ENCODE measurements at regions not wholly inside any gene's neighbourhood (a gene's known extent, or its start where the extent isn't known, plus 50 kb on each side); places are given as distances from the start of the nearest gene placed in this dataset.

DNA sequence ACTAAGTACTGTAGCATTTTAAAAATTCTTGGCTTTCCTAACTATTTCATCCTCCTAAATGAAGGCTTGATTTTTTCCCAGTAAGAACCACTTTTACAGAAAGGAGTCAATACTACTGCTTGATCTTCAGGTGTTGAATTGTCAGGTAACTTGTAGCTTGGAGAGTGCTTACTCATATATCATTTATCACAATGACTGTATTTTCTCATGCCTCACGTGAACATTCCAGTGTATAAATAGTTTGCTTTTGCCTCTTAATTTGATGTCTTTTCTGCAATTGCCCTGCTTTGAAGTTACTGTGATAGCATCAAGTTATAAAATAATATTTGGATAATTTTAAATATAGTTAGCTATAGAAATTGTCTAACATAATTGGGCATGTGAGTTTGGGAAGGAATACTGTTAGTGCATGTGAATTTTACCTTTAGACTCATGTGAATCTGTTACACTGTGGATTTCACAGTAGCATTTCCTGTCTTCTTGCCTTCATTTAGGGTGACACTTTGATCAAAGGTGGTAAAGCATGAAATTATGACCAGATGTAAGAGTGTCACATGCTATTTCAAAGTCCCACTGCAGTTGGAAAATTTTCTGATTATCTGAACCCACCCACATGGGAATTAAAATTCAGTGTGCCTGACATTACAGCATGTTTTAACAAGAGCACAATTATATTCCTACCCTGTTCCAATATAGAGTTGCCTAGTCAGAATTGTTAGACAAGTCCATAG lies 962.8 kb downstream of the DNAJB9 start:
- Histone ChIP-seq H3K27ac (ENCODE audit: low read depth in 1 of 2, low read length in 2 of 2) (no peak overlapping the region), H3K4me1 (ENCODE audit: control insufficient read depth in 4 of 4, insufficient read depth in 4 of 4, low read length in 3 of 4) (no peaks in the 10 kb centered on the region), H3K9ac (ENCODE audit: low read depth in 1 of 2, low read length in 2 of 2) (no peak overlapping the region), H3K36me3 (ENCODE audit: control insufficient read depth in 4 of 4, insufficient read depth in 3 of 4, low read depth in 1 of 4, low read length in 3 of 4) (no peaks in the 10 kb centered on the region), H3K9me3 (ENCODE audit: control insufficient read depth in 4 of 4, low read length in 3 of 4) (no peaks in the 10 kb centered on the region), H3K4me3 (ENCODE audit: low read depth in 1 of 3, low read length in 3 of 3) (no peak overlapping the region), H3K27me3 (ENCODE audit: control insufficient read depth in 4 of 4, insufficient read depth in 4 of 4, low read length in 3 of 4) (no peaks in the 10 kb centered on the region)
- 66% methylated on average over 1 of the region's 1 CpG for WGBS
- TF ChIP-seq HNF4G (IDR thresholded peaks at IDR 0.05): no peak
- TF ChIP-seq FOXA2 (IDR thresholded peaks at IDR 0.05): no peak
- TF ChIP-seq GABPA (IDR thresholded peaks at IDR 0.05 in 1 of 2, conservative IDR thresholded peaks at IDR 0.05 in 1 of 2): no peak
- TF ChIP-seq JUND (IDR thresholded peaks at IDR 0.05): no peak
- TF ChIP-seq, protein P1, sequence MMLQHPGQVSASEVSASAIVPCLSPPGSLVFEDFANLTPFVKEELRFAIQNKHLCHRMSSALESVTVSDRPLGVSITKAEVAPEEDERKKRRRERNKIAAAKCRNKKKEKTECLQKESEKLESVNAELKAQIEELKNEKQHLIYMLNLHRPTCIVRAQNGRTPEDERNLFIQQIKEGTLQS (IDR thresholded peaks at IDR 0.05): no peak
- TF ChIP-seq, protein P2, sequence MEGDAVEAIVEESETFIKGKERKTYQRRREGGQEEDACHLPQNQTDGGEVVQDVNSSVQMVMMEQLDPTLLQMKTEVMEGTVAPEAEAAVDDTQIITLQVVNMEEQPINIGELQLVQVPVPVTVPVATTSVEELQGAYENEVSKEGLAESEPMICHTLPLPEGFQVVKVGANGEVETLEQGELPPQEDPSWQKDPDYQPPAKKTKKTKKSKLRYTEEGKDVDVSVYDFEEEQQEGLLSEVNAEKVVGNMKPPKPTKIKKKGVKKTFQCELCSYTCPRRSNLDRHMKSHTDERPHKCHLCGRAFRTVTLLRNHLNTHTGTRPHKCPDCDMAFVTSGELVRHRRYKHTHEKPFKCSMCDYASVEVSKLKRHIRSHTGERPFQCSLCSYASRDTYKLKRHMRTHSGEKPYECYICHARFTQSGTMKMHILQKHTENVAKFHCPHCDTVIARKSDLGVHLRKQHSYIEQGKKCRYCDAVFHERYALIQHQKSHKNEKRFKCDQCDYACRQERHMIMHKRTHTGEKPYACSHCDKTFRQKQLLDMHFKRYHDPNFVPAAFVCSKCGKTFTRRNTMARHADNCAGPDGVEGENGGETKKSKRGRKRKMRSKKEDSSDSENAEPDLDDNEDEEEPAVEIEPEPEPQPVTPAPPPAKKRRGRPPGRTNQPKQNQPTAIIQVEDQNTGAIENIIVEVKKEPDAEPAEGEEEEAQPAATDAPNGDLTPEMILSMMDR (IDR thresholded peaks at IDR 0.05; ENCODE audit: low read depth, low read length, missing input control): no peak
- TF ChIP-seq, protein P3, sequence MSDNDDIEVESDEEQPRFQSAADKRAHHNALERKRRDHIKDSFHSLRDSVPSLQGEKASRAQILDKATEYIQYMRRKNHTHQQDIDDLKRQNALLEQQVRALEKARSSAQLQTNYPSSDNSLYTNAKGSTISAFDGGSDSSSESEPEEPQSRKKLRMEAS (IDR thresholded peaks at IDR 0.05): no peak
- no peak for TF ChIP-seq YY1 (IDR thresholded peaks at IDR 0.05)
- no peak for TF ChIP-seq NR2F2 (IDR thresholded peaks at IDR 0.05)
- TF ChIP-seq RAD21 (IDR thresholded peaks at IDR 0.05): no peak
- no peak for TF ChIP-seq FOXA1 (IDR thresholded peaks at IDR 0.05)
- no peak for DNase-seq (ENCODE audit: low spot score)

DNA sequence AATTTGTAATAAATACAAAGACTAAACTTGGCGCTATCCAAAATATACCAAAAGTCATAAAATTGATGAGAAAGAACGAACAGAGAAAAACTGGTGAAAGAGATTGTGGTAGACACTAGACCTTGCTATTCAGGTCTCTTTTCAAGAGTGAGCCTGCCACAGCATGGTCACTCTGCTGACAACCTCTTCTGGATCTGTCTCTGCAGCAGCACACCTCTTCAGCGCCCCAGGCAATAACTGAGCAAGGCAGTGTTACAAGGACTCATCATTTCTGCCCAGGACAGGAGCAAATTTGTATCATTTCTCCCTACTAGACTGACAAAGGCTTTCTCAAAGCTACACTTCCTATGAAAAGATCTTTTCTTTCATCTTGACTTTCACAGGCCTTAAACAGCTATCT lies 976.0 kb downstream of the DNAJB9 start:
- Histone ChIP-seq H3K27ac (ENCODE audit: low read depth in 1 of 2, low read length in 2 of 2) (no peak overlapping the region), H3K9me3 (ENCODE audit: control insufficient read depth in 4 of 4, low read length in 3 of 4) (no peaks in the 10 kb centered on the region), H3K9ac (ENCODE audit: low read depth in 1 of 2, low read length in 2 of 2) (no peak overlapping the region), H3K4me3 (ENCODE audit: low read depth in 1 of 3, low read length in 3 of 3) (no peak overlapping the region), H3K27me3 (ENCODE audit: control insufficient read depth in 4 of 4, insufficient read depth in 4 of 4, low read length in 3 of 4) (no peaks in the 10 kb centered on the region), H3K4me1 (ENCODE audit: control insufficient read depth in 4 of 4, insufficient read depth in 4 of 4, low read length in 3 of 4) (no peaks in the 10 kb centered on the region), H3K36me3 (ENCODE audit: control insufficient read depth in 4 of 4, insufficient read depth in 3 of 4, low read depth in 1 of 4, low read length in 3 of 4) (no peaks in the 10 kb centered on the region)
- TF ChIP-seq HNF4G (IDR thresholded peaks at IDR 0.05): no peak
- DNase-seq (ENCODE audit: low spot score): no peak
- 44% methylated on average over 3 of the region's 3 CpGs for WGBS

DNA sequence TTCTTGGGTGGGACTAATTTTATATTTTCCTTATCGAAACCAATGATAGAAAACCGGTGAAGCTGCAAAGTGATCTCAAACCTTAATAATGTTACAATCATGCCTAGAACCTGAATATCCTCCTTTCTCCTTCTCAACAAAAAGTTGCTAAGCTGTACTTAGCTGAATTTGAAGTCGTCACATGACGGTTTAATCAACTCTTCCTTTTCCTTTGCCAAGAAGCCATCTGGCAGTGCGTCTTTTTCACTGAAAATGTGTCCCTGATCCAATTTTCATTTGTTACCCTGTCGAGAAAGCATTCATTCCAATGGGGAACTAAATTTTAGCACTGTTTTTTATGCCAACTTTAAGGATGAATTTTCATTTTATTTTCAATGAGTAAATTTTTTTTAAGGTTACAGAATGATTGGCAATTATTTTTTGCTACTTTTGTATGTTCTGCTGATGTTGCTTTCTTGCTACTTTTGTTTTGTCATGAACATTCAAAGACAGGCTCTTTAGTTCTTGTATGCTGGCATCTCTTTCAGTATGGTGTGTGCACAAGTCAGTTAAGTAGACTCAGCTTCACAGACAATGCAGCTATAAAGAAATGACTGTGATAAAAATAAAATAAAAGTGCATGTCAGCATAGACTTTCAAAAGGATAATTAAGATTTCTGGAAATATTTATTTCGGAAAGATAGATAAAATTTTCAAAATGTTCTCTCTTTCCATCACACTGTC lies 980.0 kb downstream of the DNAJB9 start:
- Histone ChIP-seq H3K4me1 (ENCODE audit: control insufficient read depth in 4 of 4, insufficient read depth in 4 of 4, low read length in 3 of 4) (no peaks in the 10 kb centered on the region), H3K9ac (ENCODE audit: low read depth in 1 of 2, low read length in 2 of 2) (no peak overlapping the region), H3K4me3 (ENCODE audit: low read depth in 1 of 3, low read length in 3 of 3) (no peak overlapping the region), H3K36me3 (ENCODE audit: control insufficient read depth in 4 of 4, insufficient read depth in 3 of 4, low read depth in 1 of 4, low read length in 3 of 4) (no peaks in the 10 kb centered on the region), H3K27me3 (ENCODE audit: control insufficient read depth in 4 of 4, insufficient read depth in 4 of 4, low read length in 3 of 4) (no peaks in the 10 kb centered on the region), H3K9me3 (ENCODE audit: control insufficient read depth in 4 of 4, low read length in 3 of 4) (no peaks in the 10 kb centered on the region), H3K27ac (ENCODE audit: low read depth in 1 of 2, low read length in 2 of 2) (no peak overlapping the region)
- 53% methylated on average over 7 of the region's 7 CpGs for WGBS
- TF ChIP-seq, protein P2 (IDR thresholded peaks at IDR 0.05; ENCODE audit: low read depth, low read length, missing input control): no peak
- no peak for TF ChIP-seq GABPA (IDR thresholded peaks at IDR 0.05 in 1 of 2, conservative IDR thresholded peaks at IDR 0.05 in 1 of 2)
- no peak for DNase-seq (ENCODE audit: low spot score)

All from liver (tissue), 8 donors.